Right cardiac atrium (tissue), 5 donors: ENCODE measurements at regions not wholly inside any gene's neighbourhood (a gene's known extent, or its start where the extent isn't known, plus 50 kb on each side); places are given as distances from the start of the nearest gene placed in this dataset.

ENCODE experiments used
- ATAC-seq, 2 donors: fragments of 200-7000 bp; cut with Tn5 transposase; one replicate each; pipeline versions ENCODE4 v1.8.0 to v1.9.1; 2020; ENCODE audit warnings: moderate library complexity in 2 of 2, mild to moderate bottlenecking in 1 of 2
- DNase-seq, 3 donors: peaks; one replicate each; pipeline ENCODE4 v3.0.0-alpha.2; 2020
- H3K27ac ChIP-seq: one replicate; pipeline ENCODE4 v1.5.1; 2013; ENCODE audit warnings: mild to moderate bottlenecking, low read length, control low read depth, moderate library complexity
- H3K27me3 ChIP-seq: one replicate; pipeline ENCODE4 v1.6.1; 2013; ENCODE audit not compliant: control insufficient read depth, insufficient read depth
- H3K4me1 ChIP-seq: one replicate; pipeline ENCODE4 v1.6.1; 2013; ENCODE audit warnings: low read length; ENCODE audit not compliant: control insufficient read depth, insufficient read depth
- H3K4me3 ChIP-seq: one replicate; pipeline ENCODE4 v1.5.1; 2013; ENCODE audit warnings: low read length, control low read depth
- H3K9me3 ChIP-seq: one replicate; pipeline ENCODE4 v1.6.1; 2013; ENCODE audit warnings: low read length; ENCODE audit not compliant: control insufficient read depth
- WGBS: extraction: QIAGEN DNeasy Blood & Tissue Kit; methylation state at CpG from one replicate; pipeline ENCODE4 v1.1.7; 2013; 5-methylcytosine and 5-hydroxymethylcytosine counted together
- intact Hi-C, 4 donors: fragments of 100-400 bp; cut with DNase I; formaldehyde crosslinking; loops; one replicate each; pipeline versions ENCODE4 v1.11.0 to v1.14.0; 2022 to 2023
- donor health status: healthy with polysubstance abuse.
- donor health status: DM: no; HTN: yes; CAD: no.
- donor health status: DM: no; HTN: no; CAD: no.
- donor health status: DM: no; HTN: yes; CAD: no; lungs with severe emphysema.
- donor health status: DM: yes; HTN: yes; CAD: no.

- H3K27ac ChIP-seq, result no peak overlapping the region
- no peak for DNase-seq
- no peak for ATAC-seq
- no peak overlapping the region for H3K4me3 ChIP-seq
- H3K4me1 ChIP-seq, result no peaks in the 10 kb centered on the region
- 92% methylated on average over 2 of the region's 2 CpGs for WGBS
- H3K9me3 ChIP-seq, result no peaks in the 10 kb centered on the region
- no peaks in the 10 kb centered on the region for H3K27me3 ChIP-seq
- intact Hi-C loops, result no loop called here
Observed at GRCh38 chr15:81768773-81769172, 277.0 kb downstream of the MEX3B start.

- Histone ChIP-seq H3K4me1 (no peaks in the 10 kb centered on the region), H3K9me3 (no peaks in the 10 kb centered on the region), H3K27me3 (no peaks in the 10 kb centered on the region), H3K27ac (no peak overlapping the region), H3K4me3 (no peak overlapping the region)
- WGBS, result 70% methylated on average over 1 of the region's 1 CpG
- intact Hi-C loops, result no loop called here
- ATAC-seq (no peak), DNase-seq (no peak)
Observed at GRCh38 chr15:81766829-81767475, 278.9 kb downstream of the MEX3B start.

- no peaks in the 10 kb centered on the region for H3K9me3 ChIP-seq
- no peak overlapping the region for H3K27ac ChIP-seq
- intact Hi-C loops, result no loop called here
- no peak overlapping the region for H3K4me3 ChIP-seq
- no peaks in the 10 kb centered on the region for H3K4me1 ChIP-seq
- ATAC-seq (no peak), DNase-seq (no peak)
- no peaks in the 10 kb centered on the region for H3K27me3 ChIP-seq
- whole genome bisulfite sequencing, result 72% methylated on average over 2 of the region's 2 CpGs
Observed at GRCh38 chr15:81765816-81766215, 280.0 kb downstream of the MEX3B start.

GRCh38 chr15:81763304-81763703, 282.5 kb downstream of the MEX3B start:
- Histone ChIP-seq H3K4me3 (no peak overlapping the region), H3K27me3 (no peaks in the 10 kb centered on the region), H3K4me1 (no peaks in the 10 kb centered on the region), H3K27ac (no peak overlapping the region), H3K9me3 (no peaks in the 10 kb centered on the region)
- intact Hi-C loops, result no loop called here
- DNase-seq, result no peak
- 97% methylated on average over 1 of the region's 1 CpG for WGBS
- ATAC-seq, result no peak

GRCh38 chr15:81760686-81761085, 285.1 kb downstream of the MEX3B start:
- intact Hi-C loops, result no loop called here
- ATAC-seq (no peak), DNase-seq (no peak)
- Histone ChIP-seq H3K9me3 (no peaks in the 10 kb centered on the region), H3K27me3 (no peaks in the 10 kb centered on the region), H3K4me3 (no peak overlapping the region), H3K4me1 (no peaks in the 10 kb centered on the region), H3K27ac (no peak overlapping the region)
- WGBS, result 96% methylated on average over 8 of the region's 8 CpGs

- H3K9me3 ChIP-seq, result no peaks in the 10 kb centered on the region
- DNase-seq, result no peak
- ATAC-seq, result no peak
- H3K27me3 ChIP-seq, result no peaks in the 10 kb centered on the region
- H3K4me3 ChIP-seq, result no peak overlapping the region
- no peaks in the 10 kb centered on the region for H3K4me1 ChIP-seq
- no peak overlapping the region for H3K27ac ChIP-seq
- 50% methylated on average over 2 of the region's 2 CpGs for WGBS
- intact Hi-C loops, result no loop called here
Observed at GRCh38 chr15:81758818-81759284, 287.0 kb downstream of the MEX3B start.

- H3K9me3 ChIP-seq, result no peaks in the 10 kb centered on the region
- DNase-seq, result no peak
- no peak overlapping the region for H3K27ac ChIP-seq
- no peaks in the 10 kb centered on the region for H3K27me3 ChIP-seq
- intact Hi-C loops, result no loop called here
- 57% methylated on average over 4 of the region's 4 CpGs for WGBS
- H3K4me3 ChIP-seq, result no peak overlapping the region
- peaks cover 4% of the 10 kb centered on the region for H3K4me1 ChIP-seq
- no peak for ATAC-seq
Observed at GRCh38 chr15:81755626-81756025, 290.2 kb downstream of the MEX3B start.

- ATAC-seq (no peak), DNase-seq (no peak)
- no peak overlapping the region for H3K27ac ChIP-seq
- peaks cover 4% of the 10 kb centered on the region for H3K4me1 ChIP-seq
- H3K4me3 ChIP-seq, result no peak overlapping the region
- 24% methylated on average over 1 of the region's 1 CpG for WGBS
- H3K9me3 ChIP-seq, result no peaks in the 10 kb centered on the region
- no peaks in the 10 kb centered on the region for H3K27me3 ChIP-seq
- intact Hi-C loops, result no loop called here
Observed at GRCh38 chr15:81754078-81754477, 291.7 kb downstream of the MEX3B start.

GRCh38 chr15:81752974-81753373, 292.8 kb downstream of the MEX3B start:
- 52% methylated on average over 4 of the region's 4 CpGs for WGBS
- intact Hi-C loops, result no loop called here

GRCh38 chr15:81752546-81752942, 293.3 kb downstream of the MEX3B start:
- Histone ChIP-seq H3K27ac (no peak overlapping the region), H3K9me3 (no peaks in the 10 kb centered on the region), H3K27me3 (no peaks in the 10 kb centered on the region), H3K4me1 (peaks cover 4% of the 10 kb centered on the region), H3K4me3 (no peak overlapping the region)
- peak; percentile 89 to 91 for ATAC-seq
- DNase-seq, result peak; percentile 68 to 91 (median 85)
- WGBS, result 7% methylated on average over 3 of the region's 3 CpGs
- intact Hi-C loops, result no loop called here

More at GRCh38 chr15:81752974-81753373, 292.8 kb downstream of the MEX3B start:
- no peak overlapping the region for H3K4me3 ChIP-seq
- H3K4me1 ChIP-seq, result peaks cover 4% of the 10 kb centered on the region
- no peak for ATAC-seq
- no peaks in the 10 kb centered on the region for H3K27me3 ChIP-seq
- DNase-seq, result no peak
- H3K9me3 ChIP-seq, result no peaks in the 10 kb centered on the region
- H3K27ac ChIP-seq, result no peak overlapping the region

- Histone ChIP-seq H3K4me3 (no peak overlapping the region), H3K27me3 (no peaks in the 10 kb centered on the region), H3K27ac (no peak overlapping the region), H3K9me3 (no peaks in the 10 kb centered on the region), H3K4me1 (peaks cover 4% of the 10 kb centered on the region)
- intact Hi-C loops, result no loop called here
- DNase-seq (no peak), ATAC-seq (peak; percentile 18 to 58)
- WGBS, result 43% methylated on average over 6 of the region's 6 CpGs
Observed at GRCh38 chr15:81751816-81752545, 293.8 kb downstream of the MEX3B start.
